ENCODE measurements at regions not wholly inside any gene's neighbourhood (a gene's known extent, or its start where the extent isn't known, plus 50 kb on each side); places are given as distances from the start of the nearest gene placed in this dataset.

DNA sequence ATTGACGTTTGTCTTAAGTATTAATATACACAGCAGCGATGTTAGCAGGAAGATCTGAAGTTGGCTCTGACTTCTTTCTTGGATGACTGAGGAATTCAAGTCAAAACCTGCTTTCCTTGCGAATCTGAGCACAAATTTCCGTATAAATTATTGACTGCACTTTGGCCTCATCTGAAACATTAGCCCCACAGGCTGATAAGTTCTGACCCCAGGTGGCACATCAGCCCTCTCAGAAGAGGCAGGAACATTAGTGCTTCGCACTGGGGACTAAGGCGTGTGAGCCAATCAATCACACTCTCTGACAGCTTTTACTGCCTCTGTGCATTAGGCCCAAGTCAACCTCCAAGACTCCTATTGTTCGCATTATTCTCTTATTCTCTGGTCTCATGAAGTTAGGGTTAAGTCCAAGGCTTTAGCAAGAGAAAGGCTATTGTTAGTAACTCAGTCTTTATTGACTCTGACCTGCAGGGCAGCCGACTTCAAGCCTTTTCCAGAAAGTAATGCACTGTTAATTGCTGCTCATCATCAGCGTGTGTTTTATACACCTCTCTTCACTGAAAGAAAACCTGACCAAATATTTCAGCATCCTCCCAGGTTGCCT is 84.2 kb downstream of the ZNF608 start (continued):
- TF ChIP-seq, protein P1, sequence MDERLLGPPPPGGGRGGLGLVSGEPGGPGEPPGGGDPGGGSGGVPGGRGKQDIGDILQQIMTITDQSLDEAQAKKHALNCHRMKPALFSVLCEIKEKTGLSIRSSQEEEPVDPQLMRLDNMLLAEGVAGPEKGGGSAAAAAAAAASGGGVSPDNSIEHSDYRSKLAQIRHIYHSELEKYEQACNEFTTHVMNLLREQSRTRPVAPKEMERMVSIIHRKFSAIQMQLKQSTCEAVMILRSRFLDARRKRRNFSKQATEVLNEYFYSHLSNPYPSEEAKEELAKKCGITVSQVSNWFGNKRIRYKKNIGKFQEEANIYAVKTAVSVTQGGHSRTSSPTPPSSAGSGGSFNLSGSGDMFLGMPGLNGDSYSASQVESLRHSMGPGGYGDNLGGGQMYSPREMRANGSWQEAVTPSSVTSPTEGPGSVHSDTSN (CRISPR knock-in tag; IDR thresholded peaks at IDR 0.05; ENCODE audit: low read depth) = no peak; the same call in 1 of the 2 replicates
- TF ChIP-seq, protein P1 (tag; conservative IDR thresholded peaks at IDR 0.05; ENCODE audit: low read depth) = peak; percentile 97
- TF ChIP-seq RCOR1 (IDR thresholded peaks at IDR 0.05; ENCODE audit: borderline replicate concordance in 1 of 2, low read depth in 2 of 2, low read length in 2 of 2) (peak in 1 of 2 experiments; percentile 23; a peak in 1 of 4 replicates), MEIS2 (IDR thresholded peaks at IDR 0.05; ENCODE audit: partially characterized antibody) (peak; percentile 99)

DNA sequence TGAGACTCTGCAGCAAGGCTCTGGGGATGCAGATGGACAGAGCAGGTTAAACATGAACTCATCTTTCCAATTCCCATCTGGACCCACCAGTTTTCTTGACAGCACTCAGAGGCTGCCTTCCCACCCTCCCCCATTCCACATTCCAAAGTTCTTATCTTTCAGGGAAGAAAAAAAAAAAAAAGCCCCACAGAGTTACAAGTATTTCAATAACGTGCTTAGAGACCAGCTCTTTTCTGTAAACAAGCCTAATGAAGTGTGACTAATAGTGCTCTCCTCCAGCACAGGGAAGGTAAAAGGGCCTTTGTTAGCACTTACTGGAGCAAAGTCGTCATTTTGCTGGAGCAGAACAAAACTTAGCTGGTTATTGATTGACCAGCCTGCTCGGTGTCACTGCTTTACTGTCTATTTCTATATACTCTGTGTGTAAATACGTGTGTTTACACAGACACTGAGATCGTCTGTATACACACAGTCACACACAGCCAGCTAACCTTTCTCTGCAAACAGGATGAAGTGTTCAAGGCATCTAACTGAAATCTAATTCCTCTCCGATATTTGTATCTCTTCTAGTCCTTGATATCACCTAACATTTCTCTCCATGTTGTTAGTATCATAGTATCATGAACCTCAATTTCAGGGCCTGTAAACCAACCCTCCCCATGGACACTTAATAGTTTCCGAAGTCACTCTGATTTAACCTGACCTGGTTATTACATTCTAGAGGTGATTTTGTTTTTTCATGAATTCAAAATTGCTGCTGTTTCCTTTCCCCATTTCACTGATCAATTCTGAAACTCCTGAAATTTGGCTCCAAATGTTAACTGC is 84.9 kb downstream of the ZNF608 start:
- POLR2A ChIA-PET = interaction anchor here (0.9 kb wide), 1 partner anchor 10 kb away, joined by 3 read pairs; no protein-coding TSS in a partner anchor
- intact Hi-C loops (cut with micrococcal nuclease) = no loop called here
- TF ChIP-seq, protein P2, sequence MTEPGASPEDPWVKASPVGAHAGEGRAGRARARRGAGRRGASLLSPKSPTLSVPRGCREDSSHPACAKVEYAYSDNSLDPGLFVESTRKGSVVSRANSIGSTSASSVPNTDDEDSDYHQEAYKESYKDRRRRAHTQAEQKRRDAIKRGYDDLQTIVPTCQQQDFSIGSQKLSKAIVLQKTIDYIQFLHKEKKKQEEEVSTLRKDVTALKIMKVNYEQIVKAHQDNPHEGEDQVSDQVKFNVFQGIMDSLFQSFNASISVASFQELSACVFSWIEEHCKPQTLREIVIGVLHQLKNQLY (CRISPR knock-in tag; conservative IDR thresholded peaks at IDR 0.05) = no peak
- no peak for TF ChIP-seq C11orf30 (IDR thresholded peaks at IDR 0.05; ENCODE audit: low read depth)
- TF ChIP-seq, protein P3, sequence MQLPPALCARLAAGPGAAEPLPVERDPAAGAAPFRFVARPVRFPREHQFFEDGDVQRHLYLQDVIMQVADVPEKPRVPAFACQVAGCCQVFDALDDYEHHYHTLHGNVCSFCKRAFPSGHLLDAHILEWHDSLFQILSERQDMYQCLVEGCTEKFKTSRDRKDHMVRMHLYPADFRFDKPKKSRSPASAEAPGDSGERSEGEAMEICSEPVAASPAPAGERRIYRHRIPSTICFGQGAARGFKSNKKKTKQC (CRISPR knock-in tag; IDR thresholded peaks at IDR 0.05) = no peak
- peak; percentile 90 for TF ChIP-seq ZNF384 (IDR thresholded peaks at IDR 0.05; ENCODE audit: low read depth, low read length)
- TF ChIP-seq DPF2 (IDR thresholded peaks at IDR 0.05) = peak; percentile 26; the same call in 1 of the 2 replicates
- TF ChIP-seq HMG20B (CRISPR knock-in tag; IDR thresholded peaks at IDR 0.05) = no peak
- TF ChIP-seq RFX7 (CRISPR knock-in tag; IDR thresholded peaks at IDR 0.05) = no peak
- no peak for TF ChIP-seq PHTF2 (CRISPR knock-in tag; IDR thresholded peaks at IDR 0.05)
- TF ChIP-seq ZNF507 (tag; conservative IDR thresholded peaks at IDR 0.05) = no peak
- TF ChIP-seq RBFOX2 (IDR thresholded peaks at IDR 0.05; ENCODE audit: low read depth, low read length) = no peak
- TF ChIP-seq, protein P4, sequence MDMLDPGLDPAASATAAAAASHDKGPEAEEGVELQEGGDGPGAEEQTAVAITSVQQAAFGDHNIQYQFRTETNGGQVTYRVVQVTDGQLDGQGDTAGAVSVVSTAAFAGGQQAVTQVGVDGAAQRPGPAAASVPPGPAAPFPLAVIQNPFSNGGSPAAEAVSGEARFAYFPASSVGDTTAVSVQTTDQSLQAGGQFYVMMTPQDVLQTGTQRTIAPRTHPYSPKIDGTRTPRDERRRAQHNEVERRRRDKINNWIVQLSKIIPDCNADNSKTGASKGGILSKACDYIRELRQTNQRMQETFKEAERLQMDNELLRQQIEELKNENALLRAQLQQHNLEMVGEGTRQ (CRISPR knock-in tag; IDR thresholded peaks at IDR 0.05) = no peak

More for the DNA sequence above, 84.9 kb downstream of the ZNF608 start:
- no peaks in the 10 kb centered on the region for H3K27me3 ChIP-seq (ENCODE audit: control insufficient read depth in 2 of 2, insufficient read depth in 2 of 2, low read length in 2 of 2)
- peak overlapping the region in 1 of 2 experiments; percentile 55; a peak in 2 of 4 replicates for H3K9ac ChIP-seq (ENCODE audit: insufficient read depth in 1 of 2, low read depth in 2 of 2, low read length in 2 of 2)
- H3K79me2 ChIP-seq (ENCODE audit: control insufficient read depth, insufficient read depth, low read length) = no peaks in the 10 kb centered on the region
- no peaks in the 10 kb centered on the region for H4K20me1 ChIP-seq (replicated peaks; ENCODE audit: control insufficient read depth, insufficient read depth, low read length)
- H3K9me1 ChIP-seq (ENCODE audit: control insufficient read depth, insufficient read depth, low read length) = no peaks in the 10 kb centered on the region
- CTCF ChIA-PET (ENCODE audit: low intra/inter-chr PET ratio) = no interaction called here
- DNase-seq (ENCODE audit: extremely low read depth in 1 of 4, low spot score in 3 of 4) = peak in 3 of 4 experiments; percentile 18 to 56 (median 25)
- in situ Hi-C loops (cut with MboI) = no loop called here
- H3K4me3 ChIP-seq = no peak overlapping the region
- no TSS peak for BruUV-seq (replicated peaks)
- peak; percentile 23 for FAIRE-seq
- ATAC-seq = peak; percentile 3
- H3K36me3 ChIP-seq (ENCODE audit: control insufficient read depth, insufficient read depth, low read length) = no peaks in the 10 kb centered on the region
- WGBS (ENCODE audit: insufficient coverage, low coverage, missing lambda C conversion rate) = 14% methylated on average over 7 of the region's 7 CpGs
- H3K4me2 ChIP-seq (ENCODE audit: insufficient read depth, low read length) = peak overlapping the region; percentile 54
- H3K4me1 ChIP-seq (replicated peaks in 1 of 2; ENCODE audit: control insufficient read depth in 2 of 2, insufficient read depth in 2 of 2, low read length in 2 of 2) = peaks cover 7 to 61% of the 10 kb centered on the region in 2 experiments; a peak in 4 of 5 replicates
- H3K27ac ChIP-seq (ENCODE audit: extremely low read depth, low read depth, low read length) = peak overlapping the region; percentile 49
- no peaks in the 10 kb centered on the region for H3K9me3 ChIP-seq (replicated peaks; ENCODE audit: control insufficient read depth, insufficient read depth, low read depth, low read length)
- peak overlapping the region; percentile 85 for H2AFZ ChIP-seq (ENCODE audit: low read depth, low read length)

Data from K562 (cell line).